GM12872 (cell line): ENCODE measurements at regions not wholly inside any gene's neighbourhood (a gene's known extent, or its start where the extent isn't known, plus 50 kb on each side); places are given as distances from the start of the nearest gene placed in this dataset.
A peak's percentile ranks its signal among the peaks of the same experiment; 100 is the strongest.

Source experiments
- CTCF ChIP-seq: IDR thresholded peaks from 3 replicates; pipeline ENCODE4 v1.5.1; 2011; ENCODE audit warnings: low read depth, mild to moderate bottlenecking, low read length, moderate library complexity; ENCODE audit not compliant: insufficient read depth

- TF ChIP-seq CTCF = no peak
These were observed 78.8 kb upstream of the NEDD4L start for GRCh38 chr18:57965246-57965645.

DNA sequence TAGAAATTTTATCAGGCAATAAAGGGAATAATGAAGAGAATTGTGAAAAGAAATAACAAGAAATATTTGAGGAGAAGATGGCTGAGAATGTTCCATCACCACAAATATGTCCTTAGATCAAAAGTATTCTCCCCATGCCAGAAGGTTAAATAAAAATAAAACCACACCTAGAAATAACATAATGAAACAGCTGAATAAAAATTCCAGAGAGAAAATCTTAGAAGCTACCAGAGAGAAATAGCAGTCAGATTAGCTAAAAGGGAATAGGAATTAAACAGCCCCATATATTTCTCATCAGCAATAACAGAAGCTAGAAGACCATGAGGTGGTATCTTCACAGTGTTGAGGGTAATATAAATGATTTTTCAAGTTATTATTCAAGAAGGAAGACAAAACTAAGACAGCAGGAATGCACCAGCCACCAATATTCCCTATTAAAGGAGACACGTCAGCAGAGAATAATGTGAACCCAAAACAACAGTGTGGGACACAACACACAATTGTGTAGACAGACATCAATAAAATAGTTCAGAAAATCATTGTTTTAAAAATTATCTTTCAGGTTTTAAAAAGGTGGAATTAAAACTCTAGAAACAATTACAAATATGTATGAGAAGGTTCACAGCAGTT lies 82.0 kb upstream of the NEDD4L start:
- no peak for TF ChIP-seq CTCF

GRCh38 chr18:57961411-57961810 lies 82.6 kb upstream of the NEDD4L start:
- no peak for TF ChIP-seq CTCF

GRCh38 chr18:57959278-57959677 lies 84.7 kb upstream of the NEDD4L start:
- peak; percentile 59 for TF ChIP-seq CTCF

DNA sequence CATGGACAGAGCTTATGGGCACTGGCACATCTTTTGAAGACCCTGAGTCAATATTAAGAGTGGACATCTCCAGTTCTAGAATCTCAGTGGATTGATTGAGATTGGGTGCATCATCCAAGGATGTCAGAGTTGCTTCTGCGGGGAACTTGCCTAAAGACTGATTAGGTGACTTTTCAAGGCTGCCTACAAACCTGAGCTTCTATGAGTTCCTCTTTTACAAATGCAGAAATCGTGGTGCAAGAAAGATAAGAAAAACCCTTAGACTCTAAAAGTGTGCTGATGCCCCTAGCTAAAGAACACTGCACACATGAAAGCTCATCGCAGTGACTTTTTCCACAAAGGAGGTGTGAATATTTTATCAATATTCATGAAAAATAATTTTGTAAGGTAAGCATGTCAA lies 86.8 kb upstream of the NEDD4L start:
- no peak for TF ChIP-seq CTCF

DNA sequence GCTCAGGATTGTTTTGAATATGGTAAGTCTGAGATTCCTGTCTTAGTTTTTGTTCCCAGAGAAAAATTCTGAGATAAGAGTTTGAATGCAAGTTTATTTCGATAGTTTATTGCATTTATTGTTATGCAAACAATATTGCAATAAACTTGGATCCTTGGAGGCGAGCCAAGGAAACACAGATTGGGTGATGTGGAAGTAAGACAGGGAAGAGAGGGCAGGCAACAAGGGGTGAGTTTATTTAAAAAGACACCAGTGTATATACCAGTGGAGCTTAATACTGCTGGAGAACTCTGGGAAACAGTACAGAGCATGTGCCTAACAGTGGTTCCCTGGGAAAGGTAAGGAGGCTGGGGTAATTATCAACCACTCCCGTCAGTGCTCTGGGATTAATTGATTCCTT lies 87.5 kb upstream of the NEDD4L start:
- TF ChIP-seq CTCF = no peak

- no peak for TF ChIP-seq CTCF
These were observed 89.1 kb upstream of the NEDD4L start for GRCh38 chr18:57954935-57955334.
